SK-N-SH (cell line): ENCODE measurements at regions not wholly inside any gene's neighbourhood (a gene's known extent, or its start where the extent isn't known, plus 50 kb on each side); places are given as distances from the start of the nearest gene placed in this dataset.

ENCODE experiments used
- CTCF ChIA-PET: fragments of 300-600, 350-600 bp; formaldehyde crosslinking; extraction: SDS; loops from one replicate; lab custom pipeline; 2021; lab: Yijun Ruan, JAX
- POLR2A ChIA-PET: fragments of 350-600 bp; sonication (Branson Sonifier 250); formaldehyde crosslinking; extraction: SDS; loops from one replicate; lab custom pipeline; 2020; ENCODE audit warnings: antibody characterized with exemption, inconsistent platforms; lab: Yijun Ruan, JAX
- DNase-seq: peaks from one replicate; pipeline ENCODE4 v3.0.0; 2012
- H2AFZ ChIP-seq: fragments of 200-600 bp; sonication (generic); 2 replicates; pipeline ENCODE4 v1.8.1; 2016; ENCODE audit warnings: antibody characterized with exemption, mild to moderate bottlenecking, low read depth
- H3F3A ChIP-seq: fragments of 200-600 bp; sonication (generic); replicated peaks from 2 replicates; pipeline ENCODE3; 2016; ENCODE audit warnings: antibody characterized with exemption, mild to moderate bottlenecking; ENCODE audit not compliant: insufficient read depth
- H3K27ac ChIP-seq, 2 experiments: fragments of 200-500 bp in 1 of 2; fragments of 200-600 bp in 1 of 2; sonication (Bioruptor generic) in 1 of 2; sonication (generic), shearing (Covaris generic) in 1 of 2; 2 replicates each; pipeline versions ENCODE4 v1.5.1 to v1.6.1; 2014 to 2016; ENCODE audit warnings: low read depth in 2 of 2, inconsistent platforms in 1 of 2, low read length in 1 of 2, mild to moderate bottlenecking in 1 of 2, mixed read lengths in 1 of 2
- H3K27me3 ChIP-seq: fragments of 200-600 bp; sonication (generic), shearing (Covaris generic); 2 replicates; pipeline ENCODE4 v1.6.1; 2016; ENCODE audit warnings: mixed run types; ENCODE audit not compliant: insufficient read depth
- H3K36me3 ChIP-seq, 2 experiments: fragments of 200-500 bp in 1 of 2; fragments of 200-600 bp in 1 of 2; sonication (Bioruptor generic) in 1 of 2; sonication (generic) in 1 of 2; replicated peaks in 1 of 2; 2 replicates each; pipeline versions ENCODE3 to v1.5.1; 2014 to 2016; ENCODE audit warnings: low read length in 1 of 2, mild to moderate bottlenecking in 1 of 2; ENCODE audit not compliant: insufficient read depth in 2 of 2, control insufficient read depth in 1 of 2
- H3K4me1 ChIP-seq, 2 experiments: fragments of 200-500 bp in 1 of 2; fragments of 200-600 bp in 1 of 2; sonication (Bioruptor generic) in 1 of 2; sonication (generic), shearing (Covaris generic) in 1 of 2; 2 replicates each; pipeline versions ENCODE4 v1.5.1 to v1.6.1; 2014 to 2016; ENCODE audit warnings: low read depth in 1 of 2, low read length in 1 of 2, mixed run types in 1 of 2; ENCODE audit not compliant: insufficient read depth in 2 of 2, control insufficient read depth in 1 of 2
- H3K4me2 ChIP-seq: fragments of 200-600 bp; sonication (generic), shearing (Covaris generic); 2 replicates; pipeline ENCODE4 v1.6.1; 2017; ENCODE audit warnings: mixed run types
- H3K4me3 ChIP-seq, 2 experiments: fragments of 200-500 bp in 1 of 2; fragments of 200-600 bp in 1 of 2; sonication (Bioruptor generic) in 1 of 2; sonication (generic), shearing (Covaris generic) in 1 of 2; 2 replicates each; pipeline versions ENCODE4 v1.5.1 to v1.8.1; 2014 to 2016; ENCODE audit warnings: low read depth in 2 of 2, inconsistent platforms in 1 of 2, low read length in 1 of 2, mild to moderate bottlenecking in 1 of 2, mixed read lengths in 1 of 2, moderate library complexity in 1 of 2
- H3K79me2 ChIP-seq: fragments of 200-600 bp; sonication (generic); 2 replicates; pipeline ENCODE4 v1.8.1; 2017; ENCODE audit warnings: mild to moderate bottlenecking; ENCODE audit not compliant: insufficient read depth
- H3K9ac ChIP-seq: fragments of 200-600 bp; sonication (generic); 2 replicates; pipeline ENCODE4 v1.6.1; 2017; ENCODE audit warnings: mixed run types
- H3K9me2 ChIP-seq: fragments of 200-600 bp; sonication (generic); 2 replicates; pipeline ENCODE4 v1.6.1; 2017; ENCODE audit warnings: mixed run types
- H3K9me3 ChIP-seq: fragments of 200-600 bp; sonication (generic); 2 replicates; pipeline ENCODE4 v1.6.1; 2017; ENCODE audit warnings: mixed run types, mild to moderate bottlenecking, moderate library complexity
- H4K20me1 ChIP-seq: fragments of 200-600 bp; sonication (generic); 2 replicates; pipeline ENCODE4 v1.6.1; 2017; ENCODE audit warnings: mild to moderate bottlenecking, mixed run types; ENCODE audit not compliant: insufficient read depth
- ELF1 ChIP-seq: IDR thresholded peaks from 2 replicates; pipeline ENCODE4 v1.4.0; 2012
- EP300 ChIP-seq, 2 experiments: IDR thresholded peaks; 2 replicates each; pipeline versions ENCODE4 v1.4.0 to v1.6.1; 2012; ENCODE audit warnings: borderline replicate concordance in 1 of 2, low read depth in 1 of 2, low read length in 1 of 2
- EZH2phosphoT487 ChIP-seq: fragments of 200-600 bp; sonication (generic); IDR thresholded peaks from 2 replicates; pipeline ENCODE4 v1.6.1; 2017; ENCODE audit warnings: low read depth, mixed run types, mild to moderate bottlenecking, antibody characterized with exemption, moderate library complexity, borderline replicate concordance
- FOXJ3 ChIP-seq: sonication (generic); formaldehyde crosslinking; IDR thresholded peaks from 2 replicates; pipeline ENCODE4 v1.5.1; 2020; ENCODE audit warnings: mild to moderate bottlenecking, missing genetic modification reagents
- GABPA ChIP-seq: IDR thresholded peaks from 2 replicates; pipeline ENCODE4 v1.4.0; 2012; ENCODE audit warnings: low read depth, mild to moderate bottlenecking
- IRF3 ChIP-seq: fragments of 150-350 bp; IDR thresholded peaks from 2 replicates; pipeline ENCODE4 v1.6.1; 2016; ENCODE audit warnings: mild to moderate bottlenecking, low read depth, low read length
- NRF1 ChIP-seq: IDR thresholded peaks from 2 replicates; pipeline ENCODE4 v1.6.1; 2012; ENCODE audit warnings: low read depth, mild to moderate bottlenecking, low read length
- RAD21 ChIP-seq: IDR thresholded peaks from 2 replicates; pipeline ENCODE4 v1.6.1; 2012; ENCODE audit warnings: mild to moderate bottlenecking, low read length
- RCOR1 ChIP-seq: fragments of 150-350 bp; IDR thresholded peaks from 2 replicates; pipeline ENCODE4 v1.6.1; 2017; ENCODE audit warnings: antibody characterized with exemption, low read length
- REST ChIP-seq: IDR thresholded peaks from 2 replicates; pipeline ENCODE4 v1.6.1; 2012; ENCODE audit warnings: mild to moderate bottlenecking, low read depth, low read length, moderate library complexity
- RFX5 ChIP-seq: IDR thresholded peaks from 2 replicates; pipeline ENCODE4 v1.6.1; 2012; ENCODE audit warnings: mild to moderate bottlenecking, improper control_type of control experiment, low read length
- SIN3A ChIP-seq: IDR thresholded peaks from 2 replicates; pipeline ENCODE4 v1.6.1; 2012; ENCODE audit warnings: low read depth, mild to moderate bottlenecking, low read length, moderate library complexity, borderline replicate concordance
- SMC3 ChIP-seq: IDR thresholded peaks from 2 replicates; pipeline ENCODE4 v1.6.1; 2012; ENCODE audit warnings: low read depth, low read length, improper control_type of control experiment
- TCF12 ChIP-seq: IDR thresholded peaks from 2 replicates; pipeline ENCODE4 v1.4.0; 2012
- TEAD4 ChIP-seq: IDR thresholded peaks from 2 replicates; pipeline ENCODE4 v1.4.0; 2012; ENCODE audit warnings: mild to moderate bottlenecking, borderline replicate concordance; ENCODE audit not compliant: insufficient read depth
- YY1 ChIP-seq: IDR thresholded peaks from 2 replicates; pipeline ENCODE4 v1.4.0; 2012; ENCODE audit warnings: low read depth, mild to moderate bottlenecking
- WGBS: methylation state at CpG from one replicate; pipeline ENCODE4 v1.1.6; 2017; ENCODE audit warnings: low lambda C conversion rate; 5-methylcytosine and 5-hydroxymethylcytosine counted together
- TF ChIP-seq, protein P1 (sequence below): IDR thresholded peaks from 2 replicates; pipeline ENCODE4 v1.4.0; 2012; ENCODE audit warnings: low read depth, borderline replicate concordance

DNA sequence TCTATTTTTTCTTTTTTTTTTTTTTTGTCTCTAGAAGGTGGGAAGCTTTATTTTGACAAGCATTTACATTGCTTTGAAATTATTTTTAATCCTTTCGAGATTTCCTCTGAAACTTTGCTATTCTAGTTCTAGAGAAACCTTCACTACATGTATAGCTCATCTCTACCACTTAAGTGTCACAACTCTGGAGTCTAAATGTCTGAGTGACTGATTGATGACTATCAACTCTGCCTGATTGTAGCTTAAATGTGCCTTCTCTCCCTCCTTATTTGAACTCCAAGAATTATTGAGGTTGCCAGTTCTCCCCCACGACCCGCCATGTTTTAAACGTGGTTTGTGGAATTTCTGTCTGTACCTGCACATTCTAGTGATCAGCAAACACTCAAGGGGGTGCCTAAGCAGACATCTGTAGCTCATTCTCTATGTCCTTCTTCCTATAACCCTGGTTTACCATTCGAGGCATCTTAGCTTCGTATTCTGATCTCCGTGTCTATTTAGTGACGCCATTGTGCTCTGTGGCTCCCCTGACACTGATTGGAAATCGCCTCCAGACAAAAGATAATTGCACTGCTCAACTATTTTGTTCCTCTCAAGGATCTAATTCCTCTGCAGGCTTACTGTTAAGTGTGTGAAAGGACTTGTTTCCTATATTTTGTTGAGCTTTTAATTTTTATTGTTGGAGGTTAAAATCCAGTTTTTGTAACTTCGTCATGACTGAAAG, 1570.6 kb downstream of the BRINP3 start:
- ChIA-PET POLR2A (no interaction called here), CTCF (no interaction called here)
- 79% methylated on average over 10 of the region's 10 CpGs for WGBS
- H3K27ac ChIP-seq, result no peak overlapping the region
- no peak overlapping the region for H2AFZ ChIP-seq
- H3K9ac ChIP-seq, result no peak overlapping the region
- no peaks in the 10 kb centered on the region; the same call in 1 of the 2 replicates for H3K9me3 ChIP-seq
- no peaks in the 10 kb centered on the region for H3K79me2 ChIP-seq
- no peaks in the 10 kb centered on the region for H3K27me3 ChIP-seq
- H3K4me3 ChIP-seq, result no peak overlapping the region
- no peaks in the 10 kb centered on the region for H4K20me1 ChIP-seq
- H3K36me3 ChIP-seq, result no peaks in the 10 kb centered on the region
- H3K4me1 ChIP-seq, result no peaks in the 10 kb centered on the region; a peak in 1 of 4 replicates
- no peak for DNase-seq
- TF ChIP-seq FOXJ3 (CRISPR knock-in tag) (no peak), SIN3A (no peak), RCOR1 (no peak), RAD21 (no peak), NRF1 (no peak), TCF12 (no peak), YY1 (no peak), RFX5 (no peak)
- TF ChIP-seq, protein P1, sequence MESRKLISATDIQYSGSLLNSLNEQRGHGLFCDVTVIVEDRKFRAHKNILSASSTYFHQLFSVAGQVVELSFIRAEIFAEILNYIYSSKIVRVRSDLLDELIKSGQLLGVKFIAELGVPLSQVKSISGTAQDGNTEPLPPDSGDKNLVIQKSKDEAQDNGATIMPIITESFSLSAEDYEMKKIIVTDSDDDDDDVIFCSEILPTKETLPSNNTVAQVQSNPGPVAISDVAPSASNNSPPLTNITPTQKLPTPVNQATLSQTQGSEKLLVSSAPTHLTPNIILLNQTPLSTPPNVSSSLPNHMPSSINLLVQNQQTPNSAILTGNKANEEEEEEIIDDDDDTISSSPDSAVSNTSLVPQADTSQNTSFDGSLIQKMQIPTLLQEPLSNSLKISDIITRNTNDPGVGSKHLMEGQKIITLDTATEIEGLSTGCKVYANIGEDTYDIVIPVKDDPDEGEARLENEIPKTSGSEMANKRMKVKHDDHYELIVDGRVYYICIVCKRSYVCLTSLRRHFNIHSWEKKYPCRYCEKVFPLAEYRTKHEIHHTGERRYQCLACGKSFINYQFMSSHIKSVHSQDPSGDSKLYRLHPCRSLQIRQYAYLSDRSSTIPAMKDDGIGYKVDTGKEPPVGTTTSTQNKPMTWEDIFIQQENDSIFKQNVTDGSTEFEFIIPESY, result no peak
- no peak overlapping the region for H3K4me2 ChIP-seq
- H3F3A ChIP-seq, result no peaks in the 10 kb centered on the region
- no peaks in the 10 kb centered on the region for H3K9me2 ChIP-seq

DNA sequence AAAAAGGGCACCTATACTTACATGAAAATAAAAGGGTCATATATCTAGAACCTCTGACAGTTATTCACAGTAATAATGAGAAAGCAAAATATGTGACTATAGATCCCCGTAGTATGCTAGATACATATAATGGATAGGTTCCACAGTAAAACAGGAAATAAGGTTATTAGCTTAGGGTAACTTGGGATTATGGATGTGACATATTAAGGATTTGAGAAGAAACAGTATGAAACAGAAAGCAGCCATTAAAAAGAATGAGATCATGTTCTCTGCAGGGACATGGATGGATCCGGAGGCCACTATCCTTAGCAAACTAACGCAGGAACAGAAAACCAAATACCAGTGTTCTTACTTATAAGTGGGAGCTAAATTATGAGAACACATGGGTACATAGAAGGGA, 1547.3 kb downstream of the BRINP3 start:
- WGBS, result 94% methylated on average over 3 of the region's 3 CpGs

More for the DNA sequence above, 1547.3 kb downstream of the BRINP3 start:
- no peaks in the 10 kb centered on the region for H3K27me3 ChIP-seq
- H3K36me3 ChIP-seq, result no peaks in the 10 kb centered on the region
- no peaks in the 10 kb centered on the region; a peak in 1 of 4 replicates for H3K4me1 ChIP-seq
- H3K9ac ChIP-seq, result no peak overlapping the region
- no peaks in the 10 kb centered on the region for H3F3A ChIP-seq
- POLR2A ChIA-PET, result no interaction called here
- H3K9me2 ChIP-seq, result no peaks in the 10 kb centered on the region
- CTCF ChIA-PET, result no interaction called here
- no peak overlapping the region for H2AFZ ChIP-seq
- H4K20me1 ChIP-seq, result no peaks in the 10 kb centered on the region
- H3K9me3 ChIP-seq, result no peaks in the 10 kb centered on the region
- DNase-seq, result no peak
- H3K4me3 ChIP-seq, result no peak overlapping the region
- H3K79me2 ChIP-seq, result no peaks in the 10 kb centered on the region
- H3K4me2 ChIP-seq, result no peak overlapping the region
- no peak overlapping the region for H3K27ac ChIP-seq
- TF ChIP-seq TCF12 (no peak), TEAD4 (no peak), IRF3 (no peak), ELF1 (no peak), REST (no peak), SMC3 (no peak), EZH2phosphoT487 (no peak), EP300 (IDR thresholded peaks at IDR 0.05; ENCODE audit: borderline replicate concordance in 1 of 2, low read depth in 1 of 2, low read length in 1 of 2) (no peak), NRF1 (no peak), GABPA (no peak)
- TF ChIP-seq, protein P1, result no peak
